ENCODE measurements at regions not wholly inside any gene's neighbourhood (a gene's known extent, or its start where the extent isn't known, plus 50 kb on each side); places are given as distances from the start of the nearest gene placed in this dataset.

DNA sequence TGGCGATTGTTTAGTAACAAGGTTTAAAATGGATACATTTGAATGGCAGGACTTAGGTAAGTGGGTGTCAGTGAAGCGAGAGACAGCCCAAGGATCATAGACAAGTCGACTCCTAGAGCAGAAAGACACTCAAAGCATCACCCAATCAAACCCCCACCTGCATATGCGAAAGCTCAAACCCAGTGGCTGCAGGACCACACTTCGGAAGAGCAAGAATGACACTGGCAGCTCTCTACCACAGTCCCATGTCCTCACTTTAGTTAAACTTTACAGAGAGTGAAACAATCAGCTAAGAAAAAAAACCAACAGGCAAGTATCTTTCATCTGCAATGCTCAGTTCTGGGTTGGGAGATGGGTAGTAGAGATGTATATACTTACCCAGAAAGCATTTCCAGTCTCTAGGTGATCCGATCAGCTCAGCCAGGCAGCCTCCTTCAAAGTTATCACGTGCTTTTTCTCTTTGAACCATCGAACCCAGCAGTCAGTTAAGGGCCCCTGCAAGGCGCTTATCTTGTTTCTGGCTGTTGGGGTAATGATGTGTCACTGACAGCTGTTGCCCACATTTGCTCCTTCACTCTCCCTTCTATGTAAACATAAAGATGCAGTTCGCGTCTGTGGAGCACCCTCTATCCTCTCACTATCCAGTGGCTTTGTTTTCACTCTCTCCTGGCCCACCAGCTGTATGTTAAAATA is 357.5 kb upstream of the ID2 start:
- TF ChIP-seq CTCF (IDR thresholded peaks at IDR 0.05) (no peak), POLR2A (IDR thresholded peaks at IDR 0.05) (no peak)
